ENCODE measurements at regions not wholly inside any gene's neighbourhood (a gene's known extent, or its start where the extent isn't known, plus 50 kb on each side); places are given as distances from the start of the nearest gene placed in this dataset.

DNA sequence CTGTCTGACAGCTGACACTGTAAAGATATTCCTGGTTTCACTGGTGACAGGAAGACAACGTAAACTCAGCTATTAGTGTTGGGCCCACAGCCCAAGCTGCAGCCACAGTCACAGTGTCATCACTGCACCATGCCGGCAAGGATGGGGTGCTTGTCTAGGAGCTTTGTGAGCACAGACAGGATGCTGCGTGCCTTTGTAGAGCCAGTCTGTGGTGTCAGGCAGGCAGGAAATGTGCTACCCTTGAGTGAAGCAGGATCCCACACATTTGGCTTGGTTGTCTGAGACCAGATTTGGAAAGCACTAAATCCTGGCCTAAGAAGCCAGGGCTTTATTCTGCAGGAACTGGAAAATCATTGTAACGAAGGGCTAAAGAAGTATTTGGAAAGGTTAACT lies 121.6 kb upstream of the ADAMTS16 start:
- Histone ChIP-seq H3K27ac (ENCODE audit: low read length) (no peak overlapping the region), H3K36me3 (ENCODE audit: control insufficient read depth, low read depth, low read length) (no peaks in the 10 kb centered on the region), H3K9me3 (ENCODE audit: control insufficient read depth, low read depth, low read length) (no peaks in the 10 kb centered on the region), H3K27me3 (ENCODE audit: control insufficient read depth, insufficient read depth, low read length) (no peaks in the 10 kb centered on the region), H3K9ac (ENCODE audit: low read length) (no peak overlapping the region), H3K4me1 (ENCODE audit: control insufficient read depth, low read depth, low read length) (peaks cover 12% of the 10 kb centered on the region), H3K4me3 (ENCODE audit: low read length) (no peak overlapping the region)

DNA sequence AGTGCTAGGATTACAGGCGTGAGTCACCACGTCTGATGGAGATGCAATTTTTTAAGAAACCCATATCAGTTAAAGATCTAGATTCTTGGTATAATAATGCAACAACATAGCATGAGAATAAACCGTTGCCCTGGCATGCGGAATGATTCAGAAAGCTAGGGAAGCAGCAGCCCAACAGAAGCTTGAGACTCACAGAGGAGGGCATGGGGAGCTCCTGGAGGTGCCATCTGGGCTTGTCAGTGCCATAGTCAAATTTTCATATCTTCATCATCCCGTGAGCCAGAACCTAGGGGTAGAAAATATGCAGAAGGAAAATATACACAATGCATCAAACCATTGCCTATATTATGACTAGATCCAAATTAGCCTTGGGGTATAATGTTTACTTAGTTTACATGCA lies 118.7 kb upstream of the ADAMTS16 start:
- no peaks in the 10 kb centered on the region for H3K9me3 ChIP-seq (ENCODE audit: control insufficient read depth, low read depth, low read length)
- H3K36me3 ChIP-seq (ENCODE audit: control insufficient read depth, low read depth, low read length): no peaks in the 10 kb centered on the region
- H3K4me1 ChIP-seq (ENCODE audit: control insufficient read depth, low read depth, low read length): no peaks in the 10 kb centered on the region
- no peak overlapping the region for H3K4me3 ChIP-seq (ENCODE audit: low read length)
- H3K27me3 ChIP-seq (ENCODE audit: control insufficient read depth, insufficient read depth, low read length): no peaks in the 10 kb centered on the region
- no peak overlapping the region for H3K27ac ChIP-seq (ENCODE audit: low read length)
- H3K9ac ChIP-seq (ENCODE audit: low read length): no peak overlapping the region

- no peak overlapping the region for H3K9ac ChIP-seq (ENCODE audit: low read length)
- H3K27me3 ChIP-seq (ENCODE audit: control insufficient read depth, insufficient read depth, low read length): no peaks in the 10 kb centered on the region
- H3K27ac ChIP-seq (ENCODE audit: low read length): no peak overlapping the region
- H3K9me3 ChIP-seq (ENCODE audit: control insufficient read depth, low read depth, low read length): no peaks in the 10 kb centered on the region
- H3K4me3 ChIP-seq (ENCODE audit: low read length): no peak overlapping the region
- H3K36me3 ChIP-seq (ENCODE audit: control insufficient read depth, low read depth, low read length): no peaks in the 10 kb centered on the region
- no peaks in the 10 kb centered on the region for H3K4me1 ChIP-seq (ENCODE audit: control insufficient read depth, low read depth, low read length)
Measured at GRCh38 chr5:5025098-5025773, 114.9 kb upstream of the ADAMTS16 start.

- Histone ChIP-seq H3K9ac (ENCODE audit: low read length) (no peak overlapping the region), H3K4me1 (ENCODE audit: control insufficient read depth, low read depth, low read length) (no peaks in the 10 kb centered on the region), H3K27me3 (ENCODE audit: control insufficient read depth, insufficient read depth, low read length) (no peaks in the 10 kb centered on the region), H3K9me3 (ENCODE audit: control insufficient read depth, low read depth, low read length) (no peaks in the 10 kb centered on the region), H3K36me3 (ENCODE audit: control insufficient read depth, low read depth, low read length) (no peaks in the 10 kb centered on the region), H3K27ac (ENCODE audit: low read length) (no peak overlapping the region), H3K4me3 (ENCODE audit: low read length) (no peak overlapping the region)
Measured at GRCh38 chr5:5025774-5026408, 114.2 kb upstream of the ADAMTS16 start.

- Histone ChIP-seq H3K27me3 (ENCODE audit: control insufficient read depth, insufficient read depth, low read length) (no peaks in the 10 kb centered on the region), H3K36me3 (ENCODE audit: control insufficient read depth, low read depth, low read length) (no peaks in the 10 kb centered on the region), H3K9ac (ENCODE audit: low read length) (no peak overlapping the region), H3K27ac (ENCODE audit: low read length) (no peak overlapping the region), H3K4me3 (ENCODE audit: low read length) (no peak overlapping the region), H3K9me3 (ENCODE audit: control insufficient read depth, low read depth, low read length) (no peaks in the 10 kb centered on the region), H3K4me1 (ENCODE audit: control insufficient read depth, low read depth, low read length) (no peaks in the 10 kb centered on the region)
Measured at GRCh38 chr5:5026409-5026785, 113.7 kb upstream of the ADAMTS16 start.

- H3K4me3 ChIP-seq (ENCODE audit: low read length): no peak overlapping the region
- no peaks in the 10 kb centered on the region for H3K9me3 ChIP-seq (ENCODE audit: control insufficient read depth, low read depth, low read length)
- no peaks in the 10 kb centered on the region for H3K4me1 ChIP-seq (ENCODE audit: control insufficient read depth, low read depth, low read length)
- no peak overlapping the region for H3K9ac ChIP-seq (ENCODE audit: low read length)
- no peaks in the 10 kb centered on the region for H3K36me3 ChIP-seq (ENCODE audit: control insufficient read depth, low read depth, low read length)
- no peak overlapping the region for H3K27ac ChIP-seq (ENCODE audit: low read length)
- H3K27me3 ChIP-seq (ENCODE audit: control insufficient read depth, insufficient read depth, low read length): no peaks in the 10 kb centered on the region
Measured at GRCh38 chr5:5031665-5032064, 108.5 kb upstream of the ADAMTS16 start.

DNA sequence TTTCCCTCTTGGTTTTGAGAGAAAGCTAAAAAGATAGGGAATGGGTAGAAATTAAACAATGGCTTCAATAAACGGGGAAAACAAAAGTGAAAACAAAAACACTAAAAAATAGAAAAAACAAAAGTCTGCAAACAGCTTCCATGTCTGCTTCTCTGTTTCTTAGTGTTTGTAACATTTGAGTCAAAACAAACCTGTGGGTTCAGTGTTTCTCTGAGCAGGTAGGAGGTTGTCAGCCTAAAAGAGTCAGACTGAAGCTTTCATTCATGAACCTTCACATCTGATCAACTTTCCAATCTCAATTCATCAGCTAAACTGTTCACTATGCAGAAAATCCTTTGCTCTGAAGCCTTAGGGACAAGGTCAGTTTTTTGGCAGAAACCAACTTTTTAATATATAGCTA lies 102.5 kb upstream of the ADAMTS16 start:
- Histone ChIP-seq H3K4me3 (ENCODE audit: low read length) (no peak overlapping the region), H3K27me3 (ENCODE audit: control insufficient read depth, insufficient read depth, low read length) (no peaks in the 10 kb centered on the region), H3K27ac (ENCODE audit: low read length) (no peak overlapping the region), H3K4me1 (ENCODE audit: control insufficient read depth, low read depth, low read length) (no peaks in the 10 kb centered on the region), H3K9me3 (ENCODE audit: control insufficient read depth, low read depth, low read length) (no peaks in the 10 kb centered on the region), H3K36me3 (ENCODE audit: control insufficient read depth, low read depth, low read length) (no peaks in the 10 kb centered on the region), H3K9ac (ENCODE audit: low read length) (no peak overlapping the region)

DNA sequence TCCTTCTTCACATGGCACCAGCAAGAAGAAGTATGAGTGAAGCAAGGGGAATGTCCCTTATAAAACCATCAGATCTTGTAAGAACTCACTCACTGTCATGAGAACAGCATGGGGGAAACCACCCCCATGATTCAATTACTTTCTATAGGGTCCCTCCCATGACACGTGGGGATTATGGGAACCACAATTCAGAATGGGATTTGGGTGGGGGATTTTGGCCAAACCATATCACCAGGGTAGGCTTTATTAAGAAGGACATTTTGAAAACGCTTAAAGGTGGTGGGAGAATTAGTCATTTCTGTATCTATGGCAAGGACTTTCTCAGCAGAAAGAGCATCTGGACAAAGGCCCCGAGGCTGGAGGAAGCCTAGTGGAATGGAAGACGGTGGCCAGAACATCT lies 100.2 kb upstream of the ADAMTS16 start:
- Histone ChIP-seq H3K36me3 (ENCODE audit: control insufficient read depth, low read depth, low read length) (no peaks in the 10 kb centered on the region), H3K4me1 (ENCODE audit: control insufficient read depth, low read depth, low read length) (no peaks in the 10 kb centered on the region), H3K9me3 (ENCODE audit: control insufficient read depth, low read depth, low read length) (no peaks in the 10 kb centered on the region), H3K4me3 (ENCODE audit: low read length) (no peak overlapping the region), H3K27ac (ENCODE audit: low read length) (no peak overlapping the region), H3K9ac (ENCODE audit: low read length) (no peak overlapping the region), H3K27me3 (ENCODE audit: control insufficient read depth, insufficient read depth, low read length) (no peaks in the 10 kb centered on the region)

DNA sequence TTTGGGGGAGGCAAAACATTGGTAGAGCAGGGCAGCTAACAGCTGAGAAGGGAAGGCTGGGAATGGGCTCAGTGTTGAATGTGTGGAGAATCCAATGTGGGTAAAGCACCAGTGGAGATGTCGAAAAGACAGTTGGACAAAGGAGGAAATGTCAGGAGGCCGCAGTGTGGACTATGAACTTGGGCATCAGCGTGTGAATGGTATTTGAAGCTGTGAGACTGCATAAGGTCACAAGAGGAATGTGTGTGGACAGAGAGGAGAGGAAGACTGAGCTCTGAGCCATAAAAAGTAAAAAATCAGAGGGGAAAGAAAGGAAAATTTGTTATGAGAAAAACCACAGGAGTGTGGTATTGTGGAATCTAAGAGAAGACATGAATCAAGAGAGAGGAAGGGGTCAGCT lies 99.4 kb upstream of the ADAMTS16 start:
- Histone ChIP-seq H3K4me1 (ENCODE audit: control insufficient read depth, low read depth, low read length) (no peaks in the 10 kb centered on the region), H3K27me3 (ENCODE audit: control insufficient read depth, insufficient read depth, low read length) (no peaks in the 10 kb centered on the region), H3K36me3 (ENCODE audit: control insufficient read depth, low read depth, low read length) (no peaks in the 10 kb centered on the region), H3K4me3 (ENCODE audit: low read length) (no peak overlapping the region), H3K9ac (ENCODE audit: low read length) (no peak overlapping the region), H3K9me3 (ENCODE audit: control insufficient read depth, low read depth, low read length) (no peaks in the 10 kb centered on the region), H3K27ac (ENCODE audit: low read length) (no peak overlapping the region)

DNA sequence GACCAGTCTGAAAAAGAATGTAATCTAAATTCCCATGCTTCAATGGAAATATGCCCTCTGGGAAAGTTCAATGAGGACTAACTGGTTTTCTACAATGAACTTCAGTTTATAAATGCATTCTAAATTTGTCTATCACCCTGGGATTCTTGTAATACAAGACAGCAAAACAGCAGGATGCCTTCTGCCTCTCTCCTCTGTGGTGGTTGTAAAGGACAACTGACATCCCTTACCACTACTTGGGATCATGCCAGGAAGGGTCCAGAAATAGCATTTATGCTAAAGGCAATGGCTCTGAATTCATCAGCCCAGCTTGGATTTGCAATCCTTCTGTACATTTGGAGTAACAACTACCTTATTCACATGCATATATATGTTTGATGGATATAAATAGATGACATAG lies 97.3 kb upstream of the ADAMTS16 start:
- Histone ChIP-seq H3K9ac (ENCODE audit: low read length) (no peak overlapping the region), H3K4me1 (ENCODE audit: control insufficient read depth, low read depth, low read length) (no peaks in the 10 kb centered on the region), H3K4me3 (ENCODE audit: low read length) (no peak overlapping the region), H3K9me3 (ENCODE audit: control insufficient read depth, low read depth, low read length) (no peaks in the 10 kb centered on the region), H3K27me3 (ENCODE audit: control insufficient read depth, insufficient read depth, low read length) (no peaks in the 10 kb centered on the region), H3K36me3 (ENCODE audit: control insufficient read depth, low read depth, low read length) (no peaks in the 10 kb centered on the region), H3K27ac (ENCODE audit: low read length) (no peak overlapping the region)

DNA sequence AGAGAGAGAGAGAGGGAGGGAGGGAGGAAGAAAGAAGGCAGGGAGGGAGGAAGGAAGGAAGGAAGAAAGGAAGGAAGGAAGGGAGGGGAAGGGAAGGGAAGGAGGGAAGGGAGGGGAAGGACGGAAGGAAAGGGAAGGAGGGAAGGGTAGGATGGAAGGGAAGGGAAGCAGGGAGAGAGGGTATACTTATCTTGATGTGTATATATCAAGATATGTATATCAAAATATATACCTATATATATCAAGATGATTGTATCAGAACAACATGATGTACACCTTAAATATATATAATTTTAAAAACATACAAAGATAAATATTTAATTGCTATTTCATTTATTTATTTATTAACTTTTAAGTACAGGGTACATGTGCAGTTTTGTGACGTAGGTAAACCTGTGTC lies 96.8 kb upstream of the ADAMTS16 start:
- Histone ChIP-seq H3K9me3 (ENCODE audit: control insufficient read depth, low read depth, low read length) (no peaks in the 10 kb centered on the region), H3K4me1 (ENCODE audit: control insufficient read depth, low read depth, low read length) (no peaks in the 10 kb centered on the region), H3K9ac (ENCODE audit: low read length) (no peak overlapping the region), H3K27me3 (ENCODE audit: control insufficient read depth, insufficient read depth, low read length) (no peaks in the 10 kb centered on the region), H3K36me3 (ENCODE audit: control insufficient read depth, low read depth, low read length) (no peaks in the 10 kb centered on the region), H3K4me3 (ENCODE audit: low read length) (no peak overlapping the region), H3K27ac (ENCODE audit: low read length) (no peak overlapping the region)

- Histone ChIP-seq H3K27ac (ENCODE audit: low read length) (no peak overlapping the region), H3K36me3 (ENCODE audit: control insufficient read depth, low read depth, low read length) (no peaks in the 10 kb centered on the region), H3K4me3 (ENCODE audit: low read length) (no peak overlapping the region), H3K9me3 (ENCODE audit: control insufficient read depth, low read depth, low read length) (no peaks in the 10 kb centered on the region), H3K4me1 (ENCODE audit: control insufficient read depth, low read depth, low read length) (no peaks in the 10 kb centered on the region), H3K27me3 (ENCODE audit: control insufficient read depth, insufficient read depth, low read length) (no peaks in the 10 kb centered on the region), H3K9ac (ENCODE audit: low read length) (no peak overlapping the region)
Measured at GRCh38 chr5:5044247-5044840, 95.8 kb upstream of the ADAMTS16 start.
